ENCODE measurements at regions not wholly inside any gene's neighbourhood (a gene's known extent, or its start where the extent isn't known, plus 50 kb on each side); places are given as distances from the start of the nearest gene placed in this dataset.

DNA sequence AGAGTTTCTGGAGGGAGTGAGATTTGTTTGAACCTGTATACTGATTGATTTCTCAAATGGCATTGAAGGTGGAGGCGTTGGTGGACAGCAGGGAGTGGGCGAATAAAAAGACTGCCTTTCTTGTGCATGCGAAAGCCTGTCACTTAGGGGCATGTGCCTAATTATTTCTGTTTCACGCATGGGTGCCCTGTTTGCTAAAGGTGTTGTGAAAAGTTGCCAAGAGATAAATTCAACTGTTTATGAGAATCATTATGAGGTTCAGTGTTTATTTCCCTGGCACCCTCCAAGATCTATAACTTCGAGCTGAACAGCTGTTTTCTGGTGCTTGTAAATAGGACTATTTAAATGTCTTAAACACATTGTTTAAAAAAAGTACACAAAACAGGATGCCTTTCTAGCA, 67.4 kb upstream of the DMRTA1 start:
- peaks cover 5% of the 10 kb centered on the region for H3K9me3 Mint-ChIP-seq
- H3K4me1 Mint-ChIP-seq: no peaks in the 10 kb centered on the region
- no peak overlapping the region for H3K27ac Mint-ChIP-seq
- DNase-seq (no peak), ATAC-seq (no peak)
- no peak overlapping the region for H3K4me3 Mint-ChIP-seq
- no peaks in the 10 kb centered on the region for H3K27me3 Mint-ChIP-seq
- H3K36me3 Mint-ChIP-seq (ENCODE audit: low read depth): no peaks in the 10 kb centered on the region

DNA sequence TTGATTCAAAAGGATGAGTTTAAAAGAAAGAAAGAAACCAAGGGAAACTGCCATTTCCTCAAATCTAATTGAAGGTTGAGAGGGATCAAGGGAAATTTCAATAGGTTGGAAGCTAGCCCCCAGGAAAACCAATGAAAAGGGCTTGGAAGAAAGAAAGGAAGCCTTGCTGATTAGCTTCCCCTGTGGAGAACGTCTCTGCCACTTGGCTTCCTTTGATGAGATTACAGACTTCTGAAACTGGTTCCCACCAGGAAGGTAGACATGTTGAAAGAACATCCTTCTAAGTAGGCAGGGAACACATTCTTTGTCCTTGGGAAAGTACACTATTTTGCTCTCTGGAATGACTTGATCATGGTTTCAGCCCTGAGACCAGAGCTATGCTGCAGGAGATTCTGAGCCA, 65.5 kb upstream of the DMRTA1 start:
- ATAC-seq: no peak
- H3K4me1 Mint-ChIP-seq: no peaks in the 10 kb centered on the region
- H3K27ac Mint-ChIP-seq: no peak overlapping the region
- H3K4me3 Mint-ChIP-seq: no peak overlapping the region
- DNase-seq: no peak
- H3K36me3 Mint-ChIP-seq (ENCODE audit: low read depth): no peaks in the 10 kb centered on the region
- peaks cover 5% of the 10 kb centered on the region for H3K9me3 Mint-ChIP-seq
- no peaks in the 10 kb centered on the region for H3K27me3 Mint-ChIP-seq

DNA sequence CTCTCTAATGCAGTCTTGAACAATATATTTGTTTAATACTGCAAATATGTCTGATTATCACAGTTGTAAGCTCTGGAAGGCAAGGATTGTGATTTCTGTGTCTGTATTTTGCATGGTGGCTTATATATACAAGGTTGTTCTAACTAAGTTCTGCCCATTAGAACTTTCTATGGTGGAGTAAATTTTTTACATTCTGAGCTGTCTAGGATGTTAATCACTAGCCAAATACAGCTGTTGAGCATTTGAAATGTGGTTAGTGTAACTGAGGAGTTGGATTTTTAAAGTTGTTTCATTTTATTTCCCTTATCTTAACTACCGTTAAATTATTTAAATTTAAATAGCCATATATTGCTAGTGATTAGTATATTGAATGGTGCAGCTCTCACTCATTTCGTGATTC, 64.3 kb upstream of the DMRTA1 start:
- ATAC-seq (no peak), DNase-seq (no peak)
- Mint-ChIP-seq H3K9me3 (peaks cover 5% of the 10 kb centered on the region), H3K27ac (no peak overlapping the region), H3K27me3 (no peaks in the 10 kb centered on the region), H3K36me3 (ENCODE audit: low read depth) (no peaks in the 10 kb centered on the region), H3K4me1 (no peaks in the 10 kb centered on the region), H3K4me3 (no peak overlapping the region)

DNA sequence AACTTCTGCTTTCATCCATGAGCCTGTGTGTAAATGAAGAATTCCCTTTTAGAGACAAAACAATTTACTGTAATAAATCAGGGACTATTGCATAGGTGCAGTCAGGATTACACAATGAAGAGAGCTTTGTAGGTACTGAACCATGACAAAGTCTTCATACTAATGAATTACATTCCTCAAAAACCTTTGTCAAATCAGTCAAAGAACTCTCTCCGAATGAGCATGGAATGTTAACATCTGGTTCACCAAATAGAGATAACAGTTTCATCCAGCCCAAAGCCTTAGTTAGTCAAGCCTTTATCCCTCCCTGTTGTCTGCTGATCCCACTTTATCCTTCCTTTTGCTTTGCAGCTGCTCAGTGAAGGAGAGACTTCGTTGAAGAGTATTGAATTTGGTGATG, 62.9 kb upstream of the DMRTA1 start:
- Mint-ChIP-seq H3K27me3 (no peaks in the 10 kb centered on the region), H3K9me3 (peaks cover 5% of the 10 kb centered on the region), H3K27ac (no peak overlapping the region), H3K4me3 (no peak overlapping the region), H3K4me1 (no peaks in the 10 kb centered on the region), H3K36me3 (ENCODE audit: low read depth) (no peaks in the 10 kb centered on the region)
- ATAC-seq: no peak
- no peak for DNase-seq

DNA sequence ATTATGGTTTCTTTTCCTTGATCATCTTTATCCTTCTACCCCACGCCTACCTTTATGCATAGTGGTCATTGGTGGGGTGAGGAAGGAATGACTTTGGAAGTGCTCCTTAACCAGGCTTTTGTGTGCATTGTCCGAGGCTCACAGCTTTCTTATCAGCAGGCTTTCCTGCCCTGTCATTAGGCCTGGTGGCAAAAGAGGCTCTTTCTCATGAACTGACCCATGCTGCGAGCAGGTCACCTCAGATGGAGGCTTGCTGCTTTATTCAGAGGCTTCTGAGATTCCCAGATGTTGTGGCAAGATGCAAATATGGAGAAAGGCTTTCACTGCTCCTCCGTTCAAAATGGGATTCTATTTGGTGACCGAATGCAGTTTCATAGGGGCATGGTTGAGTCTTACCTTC, 57.4 kb upstream of the DMRTA1 start:
- H3K27ac Mint-ChIP-seq: no peak overlapping the region
- no peak overlapping the region for H3K4me3 Mint-ChIP-seq
- DNase-seq (no peak), ATAC-seq (no peak)
- H3K4me1 Mint-ChIP-seq: no peaks in the 10 kb centered on the region
- no peaks in the 10 kb centered on the region for H3K36me3 Mint-ChIP-seq (ENCODE audit: low read depth)
- H3K9me3 Mint-ChIP-seq: no peaks in the 10 kb centered on the region
- H3K27me3 Mint-ChIP-seq: peaks cover 1% of the 10 kb centered on the region

DNA sequence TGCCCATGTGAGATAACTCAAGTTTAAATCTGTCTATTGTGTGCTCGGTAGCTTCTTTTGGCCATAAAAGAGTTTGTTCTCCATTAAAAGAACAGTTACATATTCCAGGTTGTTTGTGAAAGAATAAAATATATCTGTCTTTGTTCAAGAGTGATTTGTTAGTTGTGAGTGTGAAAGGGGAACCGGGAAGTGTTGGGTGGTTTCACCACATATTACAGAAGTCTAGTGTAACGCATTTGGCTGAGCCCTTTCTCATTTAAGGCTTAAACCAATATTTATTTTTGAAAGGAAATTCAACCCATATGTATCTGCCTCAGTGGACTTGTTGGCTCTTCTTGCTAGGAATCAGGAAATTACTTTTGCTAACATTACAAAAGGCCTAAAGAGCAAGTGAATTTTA, 54.1 kb upstream of the DMRTA1 start:
- ATAC-seq: no peak
- peaks cover 9% of the 10 kb centered on the region for H3K9me3 Mint-ChIP-seq

DNA sequence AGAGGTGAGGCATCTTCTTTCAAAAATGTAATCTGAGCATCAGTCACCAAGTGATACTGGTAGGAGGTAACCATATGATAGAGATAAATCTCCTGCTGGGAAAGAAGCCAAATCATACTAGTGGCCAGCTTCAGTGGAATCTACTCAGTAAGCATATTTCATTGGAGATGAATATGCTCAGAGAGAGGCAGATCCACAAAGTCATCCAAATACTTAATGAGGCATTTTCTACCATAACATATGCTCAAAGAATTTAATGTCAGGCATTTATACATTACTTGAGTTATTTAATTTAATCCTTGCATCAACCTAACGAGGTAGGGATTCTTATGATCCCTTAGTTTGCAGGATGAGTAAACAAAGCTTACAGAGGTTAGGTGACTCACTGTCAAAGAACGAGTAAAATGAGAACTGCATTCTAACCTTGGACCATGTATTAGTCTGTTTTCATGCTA, 50.9 kb upstream of the DMRTA1 start:
- ATAC-seq (no peak), DNase-seq (no peak)
- Mint-ChIP-seq H3K27me3 (peaks cover 1% of the 10 kb centered on the region), H3K36me3 (ENCODE audit: low read depth) (no peaks in the 10 kb centered on the region), H3K27ac (no peak overlapping the region), H3K9me3 (peaks cover 9% of the 10 kb centered on the region), H3K4me3 (no peak overlapping the region), H3K4me1 (no peaks in the 10 kb centered on the region)

More for the DNA sequence above, 54.1 kb upstream of the DMRTA1 start:
- Mint-ChIP-seq H3K36me3 (ENCODE audit: low read depth) (no peaks in the 10 kb centered on the region), H3K4me1 (no peaks in the 10 kb centered on the region), H3K27me3 (peaks cover 1% of the 10 kb centered on the region), H3K4me3 (no peak overlapping the region), H3K27ac (no peak overlapping the region)
- DNase-seq: no peak
